Renal pelvis (tissue), 1 donor: ENCODE measurements at regions not wholly inside any gene's neighbourhood (a gene's known extent, or its start where the extent isn't known, plus 50 kb on each side); places are given as distances from the start of the nearest gene placed in this dataset.
"Not testable (repeated sequence)": the region's sequence is repeated elsewhere in the genome, so short reads cannot be mapped to it uniquely, and the experiment has no call there.

ENCODE experiments used
- DNase-seq: peaks from one replicate; pipeline ENCODE4 v3.0.0-alpha.2; 2013

GRCh38 chr4:1561286-1561990, 122.7 kb downstream of the FAM53A start:
- no peak for DNase-seq

DNA sequence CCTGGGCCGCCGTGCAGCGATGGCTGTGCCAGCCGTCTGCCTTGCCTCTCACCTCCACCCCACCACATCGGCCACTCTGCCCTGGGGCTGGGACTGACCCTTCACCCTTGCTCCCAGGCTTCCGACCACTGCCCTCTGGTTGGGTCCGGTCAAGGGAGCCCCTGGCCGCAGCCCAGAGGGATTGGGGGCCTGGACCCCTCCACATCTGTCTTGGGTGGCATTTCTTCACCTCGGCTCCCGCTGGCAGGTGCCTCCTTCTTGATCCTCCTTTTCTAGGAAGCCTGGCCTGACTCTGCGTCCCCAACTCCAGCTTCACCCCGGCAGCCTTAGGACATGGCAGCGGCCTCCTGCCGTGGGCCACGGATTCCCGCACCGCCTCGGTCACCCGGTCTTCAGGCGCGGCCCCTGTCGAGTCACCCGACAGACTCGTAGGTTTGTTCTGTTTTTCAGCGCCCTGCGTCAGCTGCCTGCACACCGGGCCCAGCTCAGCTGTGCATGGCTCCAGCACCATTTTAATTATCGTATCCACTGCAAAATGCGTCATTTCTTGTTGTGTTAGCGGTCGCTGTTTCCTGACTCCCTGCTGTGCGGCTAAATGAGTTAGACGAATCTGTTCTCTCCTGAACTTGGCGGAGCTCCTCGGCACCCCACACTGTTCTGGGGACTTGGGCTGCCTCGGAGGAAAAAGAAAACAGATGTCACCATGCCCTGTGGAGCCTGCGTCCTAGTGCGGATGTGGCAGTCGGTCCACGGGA, 124.0 kb downstream of the FAM53A start:
- DNase-seq = no peak

- no peak for DNase-seq
Observed at GRCh38 chr4:1558205-1558604, 125.9 kb downstream of the FAM53A start.

DNA sequence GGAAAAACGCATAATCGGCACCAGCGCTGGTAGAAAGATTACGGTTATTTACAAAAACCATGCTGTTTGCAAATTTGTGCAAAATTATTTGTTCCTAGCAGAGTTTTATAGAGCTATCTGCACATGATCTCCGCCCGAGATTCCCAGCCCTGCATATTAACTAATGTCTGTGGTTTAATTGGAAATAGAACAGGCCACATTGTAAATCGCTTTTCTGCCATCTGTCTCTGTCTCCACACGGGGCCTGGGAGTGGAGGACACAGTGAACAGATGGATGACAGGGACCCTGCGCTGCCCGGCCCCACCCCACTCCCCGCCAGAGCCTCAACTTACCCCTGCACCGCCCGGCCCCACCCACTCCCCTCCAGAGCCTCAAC, 126.9 kb downstream of the FAM53A start:
- DNase-seq = no peak

GRCh38 chr4:1556541-1557220, 127.4 kb downstream of the FAM53A start:
- no peak for DNase-seq

DNA sequence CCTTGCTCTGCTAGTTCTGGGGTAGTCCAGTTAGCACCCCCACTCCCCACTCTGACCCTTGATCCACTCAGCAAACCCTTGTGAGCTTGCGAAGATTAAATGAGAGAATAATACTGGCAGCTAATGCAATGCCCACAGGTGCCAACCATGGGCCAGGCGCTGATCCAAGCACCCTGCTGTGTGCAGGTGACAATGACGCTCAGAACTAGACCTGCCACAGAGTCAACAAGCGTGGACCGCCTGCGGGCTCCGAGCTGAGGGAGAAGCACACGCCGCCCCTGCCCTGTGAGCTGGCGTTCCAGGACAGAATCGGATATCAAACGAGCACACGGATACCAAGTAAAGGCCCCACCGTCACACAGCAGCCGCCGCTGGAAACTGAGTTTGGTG, 129.2 kb downstream of the FAM53A start:
- no peak for DNase-seq

- DNase-seq = no peak
Observed at GRCh38 chr4:1554246-1554875, 129.8 kb downstream of the FAM53A start.

DNA sequence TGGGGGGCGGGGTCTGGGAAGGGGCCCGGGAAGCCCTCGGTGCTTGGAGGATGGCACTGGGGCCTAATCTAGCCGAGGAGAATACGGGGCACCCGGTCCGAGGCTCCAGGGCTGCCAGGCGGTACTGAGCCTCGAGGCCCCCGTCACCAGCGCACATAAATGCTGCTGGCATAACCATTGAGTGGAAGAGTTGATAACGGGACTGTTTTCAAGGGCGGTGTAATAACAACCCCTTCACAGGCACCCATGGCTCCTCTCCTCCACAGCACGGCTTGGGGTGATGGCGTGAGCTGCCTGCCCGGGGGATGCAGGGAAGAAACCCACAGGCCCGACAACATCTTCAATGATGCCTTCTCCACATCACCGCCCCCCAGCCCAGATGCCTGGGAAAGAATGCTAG, 130.7 kb downstream of the FAM53A start:
- no peak for DNase-seq

DNA sequence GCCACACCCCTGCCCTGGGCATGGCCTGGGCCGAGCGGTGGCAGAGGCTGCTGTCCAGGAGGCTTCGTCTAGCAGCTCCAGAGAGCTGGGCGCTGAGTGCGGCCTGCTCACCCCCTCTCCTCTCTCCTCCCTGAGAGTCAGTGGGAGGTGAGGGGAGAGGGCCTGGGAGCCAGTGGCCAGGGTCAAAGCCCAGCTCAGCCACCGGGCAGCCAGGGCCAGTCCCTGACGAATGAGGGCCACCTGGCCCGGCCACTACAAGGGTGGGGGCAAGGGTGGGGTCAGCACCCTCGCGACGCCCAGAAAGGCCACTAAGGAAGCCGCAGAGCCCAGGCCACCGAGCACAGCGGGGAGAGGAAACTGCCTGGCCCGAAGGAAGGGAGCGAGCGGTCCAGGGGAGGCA, 131.7 kb downstream of the FAM53A start:
- no peak for DNase-seq

- DNase-seq = no peak
Observed at GRCh38 chr4:1551211-1551610, 132.9 kb downstream of the FAM53A start.

- peak; percentile 82 for DNase-seq
Observed at GRCh38 chr4:1550122-1551070, 133.7 kb downstream of the FAM53A start.

DNA sequence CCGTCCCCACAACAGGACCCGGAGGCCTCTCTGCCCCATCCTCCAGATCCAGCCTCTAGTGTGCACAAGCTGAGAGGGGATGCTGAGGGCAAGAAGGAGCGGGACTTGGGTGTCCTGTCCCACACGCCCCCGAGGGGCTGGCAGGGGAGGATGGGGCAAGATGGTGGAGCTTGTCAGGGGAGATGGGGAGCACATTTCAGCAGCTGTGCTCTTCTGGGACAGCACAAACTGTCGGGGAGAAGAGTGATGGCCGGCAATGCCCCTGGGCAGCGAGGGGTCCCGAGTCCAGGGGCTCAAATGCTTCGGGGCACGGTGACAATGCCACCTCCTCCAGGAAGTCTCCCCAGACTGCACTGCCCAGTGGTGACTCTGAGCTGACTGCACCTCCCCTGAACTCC, 134.5 kb downstream of the FAM53A start:
- DNase-seq = no peak

- not testable (repeated sequence) for DNase-seq
Observed at GRCh38 chr4:1548827-1549637, 135.1 kb downstream of the FAM53A start.

DNA sequence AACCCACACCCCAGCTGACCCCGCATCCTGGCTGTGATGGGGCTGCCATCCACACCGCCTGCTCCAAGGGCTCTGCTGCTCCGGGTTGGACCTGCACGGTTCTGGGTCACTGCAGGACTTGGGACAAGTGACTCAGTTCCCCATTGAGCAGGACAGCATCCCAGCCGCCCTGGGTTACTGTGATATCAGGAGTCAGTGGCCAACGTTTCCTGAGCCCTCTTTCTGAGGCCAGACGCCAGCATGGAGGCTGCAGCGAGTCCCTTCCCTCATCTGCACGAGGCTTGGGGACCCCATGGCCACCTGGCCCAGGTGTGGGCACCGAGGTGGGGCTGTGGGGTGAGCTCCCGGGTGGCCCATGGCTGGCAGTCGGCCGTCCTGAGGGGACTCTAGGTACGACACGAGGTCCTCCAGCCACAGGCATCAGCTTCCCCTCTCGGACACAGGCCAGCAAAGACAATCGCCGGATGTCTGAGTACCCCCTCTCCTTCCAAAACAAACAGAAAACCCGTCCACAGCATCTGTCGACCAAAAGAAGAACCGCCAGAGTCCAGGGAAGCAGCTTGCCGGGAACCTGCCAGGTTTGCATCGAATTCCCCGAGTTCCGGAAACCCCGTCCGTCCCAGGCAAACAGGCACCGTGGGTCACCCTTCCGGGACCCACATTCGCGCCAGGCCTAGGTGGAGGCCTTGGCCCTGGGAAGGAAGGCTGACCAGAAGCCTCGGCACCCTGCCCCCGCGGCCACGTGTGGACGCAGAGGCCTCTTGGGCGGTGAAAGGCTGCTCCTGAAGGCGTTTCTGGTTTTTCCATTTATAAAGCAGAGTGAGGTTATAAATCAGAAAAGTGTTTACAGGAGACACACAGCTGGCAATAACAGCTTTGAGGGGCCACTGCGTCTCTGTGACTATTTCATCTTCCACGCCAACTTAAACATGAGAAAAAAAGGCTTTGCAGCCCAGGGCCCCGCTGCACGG, 136.0 kb downstream of the FAM53A start:
- no peak for DNase-seq

GRCh38 chr4:1547131-1547855, 136.8 kb downstream of the FAM53A start:
- no peak for DNase-seq

DNA sequence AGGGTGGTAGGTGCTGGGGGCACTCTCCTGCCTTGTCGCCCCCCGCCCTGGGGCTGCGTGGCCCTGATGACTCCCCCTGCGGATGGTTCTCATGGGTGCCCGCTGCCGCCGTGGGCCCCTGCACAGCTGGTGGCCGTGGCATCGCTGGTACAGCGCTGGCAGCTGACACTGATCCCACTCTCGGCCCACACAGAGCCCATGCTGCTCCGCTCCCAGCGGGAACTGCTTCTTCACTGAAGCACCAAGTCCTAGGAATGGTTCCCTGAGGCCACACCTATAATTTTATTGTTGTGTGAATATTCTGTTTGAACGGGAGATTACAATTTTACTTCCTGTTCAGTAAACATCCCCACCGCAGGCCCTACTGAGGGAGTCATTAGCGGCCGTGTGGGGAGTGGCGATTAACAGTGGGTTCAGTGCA, 138.6 kb upstream of the NKX1-1 start:
- no peak for DNase-seq

GRCh38 chr4:1544435-1544834, 138.2 kb upstream of the NKX1-1 start:
- not testable (repeated sequence) for DNase-seq

GRCh38 chr4:1543976-1544375, 137.7 kb upstream of the NKX1-1 start:
- DNase-seq = no peak

DNA sequence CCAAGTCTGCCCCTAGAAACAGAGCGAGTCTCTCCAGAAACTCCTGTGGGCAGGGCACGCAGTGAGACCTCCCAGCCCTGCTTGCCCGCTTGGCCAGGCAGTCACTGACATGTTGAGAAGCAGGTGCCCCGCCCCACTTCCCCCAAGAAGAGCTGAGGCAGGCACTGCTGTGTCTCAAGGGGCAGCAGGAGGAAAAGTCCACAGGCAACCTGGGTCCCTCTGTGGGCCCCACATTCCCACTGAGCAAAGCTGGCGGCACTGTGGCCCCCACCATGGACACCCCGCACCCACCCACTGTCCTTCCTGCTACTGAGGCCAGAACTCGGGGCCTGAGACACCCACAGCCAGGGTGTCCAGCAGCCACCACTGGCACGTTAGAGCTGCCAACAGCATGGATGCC, 137.3 kb upstream of the NKX1-1 start:
- no peak for DNase-seq
